Prostate gland (tissue), 2 donors: ENCODE measurements at regions not wholly inside any gene's neighbourhood (a gene's known extent, or its start where the extent isn't known, plus 50 kb on each side); places are given as distances from the start of the nearest gene placed in this dataset.

Experiments
- POLR2A ChIP-seq: fragments of 450-650 bp; IDR thresholded peaks from one replicate; pipeline ENCODE4 v1.6.1; 2016; ENCODE audit warnings: antibody characterized with exemption, mild to moderate bottlenecking
- POLR2AphosphoS5 ChIP-seq: sonication (generic); formaldehyde crosslinking; IDR thresholded peaks from one replicate; pipeline ENCODE4 v1.6.1; 2017; ENCODE audit warnings: antibody characterized with exemption
- TF ChIP-seq, protein P1 (sequence below), 4 experiments: fragments of 200-600 bp in 2 of 4; fragments of 450-650 bp in 2 of 4; sonication (generic) in 2 of 4; IDR thresholded peaks; 1 replicate in 3 of 4; 2 replicates in 1 of 4; pipeline ENCODE4 v1.5.1; 2016 to 2019; ENCODE audit warnings: antibody characterized with exemption in 4 of 4, mild to moderate bottlenecking in 2 of 4, moderate library complexity in 2 of 4

DNA sequence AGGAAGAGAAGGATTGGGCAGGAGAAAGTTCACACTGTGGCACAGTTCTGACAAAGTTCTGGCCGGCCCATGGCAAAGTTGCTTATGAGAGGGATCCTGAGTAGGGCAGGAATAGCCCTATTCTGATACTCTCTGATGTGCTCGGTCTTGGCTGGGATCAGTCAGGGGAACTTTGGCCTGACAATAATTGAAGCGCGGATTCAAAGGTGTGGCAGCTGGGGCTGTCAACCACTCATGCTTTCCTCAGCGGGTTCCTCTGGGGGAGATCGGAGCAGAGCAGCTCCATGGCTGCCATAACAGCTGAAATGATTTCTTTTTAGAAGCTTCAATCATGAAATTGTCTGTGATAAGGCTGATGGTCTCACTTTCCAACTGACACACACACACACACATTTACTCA, 714.1 kb downstream of the DHX35 start:
- TF ChIP-seq, protein P1, sequence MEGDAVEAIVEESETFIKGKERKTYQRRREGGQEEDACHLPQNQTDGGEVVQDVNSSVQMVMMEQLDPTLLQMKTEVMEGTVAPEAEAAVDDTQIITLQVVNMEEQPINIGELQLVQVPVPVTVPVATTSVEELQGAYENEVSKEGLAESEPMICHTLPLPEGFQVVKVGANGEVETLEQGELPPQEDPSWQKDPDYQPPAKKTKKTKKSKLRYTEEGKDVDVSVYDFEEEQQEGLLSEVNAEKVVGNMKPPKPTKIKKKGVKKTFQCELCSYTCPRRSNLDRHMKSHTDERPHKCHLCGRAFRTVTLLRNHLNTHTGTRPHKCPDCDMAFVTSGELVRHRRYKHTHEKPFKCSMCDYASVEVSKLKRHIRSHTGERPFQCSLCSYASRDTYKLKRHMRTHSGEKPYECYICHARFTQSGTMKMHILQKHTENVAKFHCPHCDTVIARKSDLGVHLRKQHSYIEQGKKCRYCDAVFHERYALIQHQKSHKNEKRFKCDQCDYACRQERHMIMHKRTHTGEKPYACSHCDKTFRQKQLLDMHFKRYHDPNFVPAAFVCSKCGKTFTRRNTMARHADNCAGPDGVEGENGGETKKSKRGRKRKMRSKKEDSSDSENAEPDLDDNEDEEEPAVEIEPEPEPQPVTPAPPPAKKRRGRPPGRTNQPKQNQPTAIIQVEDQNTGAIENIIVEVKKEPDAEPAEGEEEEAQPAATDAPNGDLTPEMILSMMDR (IDR thresholded peaks at IDR 0.05), result no peak
- TF ChIP-seq POLR2A, result no peak
- no peak for TF ChIP-seq POLR2AphosphoS5
